22Rv1 (cell line): ENCODE measurements at regions not wholly inside any gene's neighbourhood (a gene's known extent, or its start where the extent isn't known, plus 50 kb on each side); places are given as distances from the start of the nearest gene placed in this dataset.

Experiments
- H3K27ac ChIP-seq: fragments of 450-650 bp; 2 replicates; pipeline ENCODE4 v1.5.1; 2017
- ZFX ChIP-seq: fragments of 450-650 bp; IDR thresholded peaks from 2 replicates; pipeline ENCODE4 v1.6.1; 2017; ENCODE audit warnings: antibody characterized with exemption, borderline replicate concordance
- TF ChIP-seq, protein P1 (sequence below): fragments of 450-650 bp; IDR thresholded peaks from 2 replicates; pipeline ENCODE4 v1.5.1; 2017; ENCODE audit warnings: mild to moderate bottlenecking

DNA sequence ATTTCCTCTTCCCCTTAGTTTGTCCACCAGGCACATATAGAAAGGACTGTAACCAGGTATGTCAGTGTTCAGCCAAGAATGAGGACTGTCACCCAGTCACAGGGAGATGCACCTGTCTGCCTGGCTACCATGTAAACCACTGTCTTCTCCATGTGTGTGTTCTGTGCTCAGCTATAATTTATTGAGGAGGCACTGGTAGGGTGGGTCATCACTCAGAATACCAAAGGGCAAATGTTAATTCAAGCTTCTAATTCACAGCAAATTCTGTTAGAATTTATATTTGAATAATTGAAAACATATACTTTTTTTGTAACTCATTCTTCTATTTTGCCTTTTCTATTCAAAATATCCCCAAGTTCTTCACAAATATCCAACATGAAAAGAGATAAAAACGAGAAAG is 780.4 kb downstream of the MECOM start:
- H3K27ac ChIP-seq = no peak overlapping the region
- TF ChIP-seq, protein P1, sequence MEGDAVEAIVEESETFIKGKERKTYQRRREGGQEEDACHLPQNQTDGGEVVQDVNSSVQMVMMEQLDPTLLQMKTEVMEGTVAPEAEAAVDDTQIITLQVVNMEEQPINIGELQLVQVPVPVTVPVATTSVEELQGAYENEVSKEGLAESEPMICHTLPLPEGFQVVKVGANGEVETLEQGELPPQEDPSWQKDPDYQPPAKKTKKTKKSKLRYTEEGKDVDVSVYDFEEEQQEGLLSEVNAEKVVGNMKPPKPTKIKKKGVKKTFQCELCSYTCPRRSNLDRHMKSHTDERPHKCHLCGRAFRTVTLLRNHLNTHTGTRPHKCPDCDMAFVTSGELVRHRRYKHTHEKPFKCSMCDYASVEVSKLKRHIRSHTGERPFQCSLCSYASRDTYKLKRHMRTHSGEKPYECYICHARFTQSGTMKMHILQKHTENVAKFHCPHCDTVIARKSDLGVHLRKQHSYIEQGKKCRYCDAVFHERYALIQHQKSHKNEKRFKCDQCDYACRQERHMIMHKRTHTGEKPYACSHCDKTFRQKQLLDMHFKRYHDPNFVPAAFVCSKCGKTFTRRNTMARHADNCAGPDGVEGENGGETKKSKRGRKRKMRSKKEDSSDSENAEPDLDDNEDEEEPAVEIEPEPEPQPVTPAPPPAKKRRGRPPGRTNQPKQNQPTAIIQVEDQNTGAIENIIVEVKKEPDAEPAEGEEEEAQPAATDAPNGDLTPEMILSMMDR = no peak
- no peak for TF ChIP-seq ZFX

DNA sequence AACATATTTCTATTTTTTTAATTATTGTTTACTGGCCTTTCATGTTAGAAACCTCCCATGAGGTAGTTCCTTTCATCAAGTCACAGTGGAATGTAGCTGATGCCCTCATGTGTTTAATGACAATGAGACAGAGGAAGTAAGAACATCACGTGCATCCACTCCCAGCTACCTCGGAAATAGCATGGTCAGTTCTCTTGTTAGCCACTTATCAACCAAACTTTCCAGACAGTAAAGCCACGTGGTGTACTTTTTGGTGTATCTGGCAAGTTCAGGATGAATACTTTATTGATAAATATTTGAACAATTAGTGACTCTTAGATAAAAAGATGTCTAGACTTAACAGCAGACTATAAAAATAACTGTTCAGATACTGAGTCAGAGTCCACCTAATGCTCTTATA is 781.7 kb downstream of the MECOM start:
- no peak overlapping the region for H3K27ac ChIP-seq
- TF ChIP-seq, protein P1 = no peak
- no peak for TF ChIP-seq ZFX

DNA sequence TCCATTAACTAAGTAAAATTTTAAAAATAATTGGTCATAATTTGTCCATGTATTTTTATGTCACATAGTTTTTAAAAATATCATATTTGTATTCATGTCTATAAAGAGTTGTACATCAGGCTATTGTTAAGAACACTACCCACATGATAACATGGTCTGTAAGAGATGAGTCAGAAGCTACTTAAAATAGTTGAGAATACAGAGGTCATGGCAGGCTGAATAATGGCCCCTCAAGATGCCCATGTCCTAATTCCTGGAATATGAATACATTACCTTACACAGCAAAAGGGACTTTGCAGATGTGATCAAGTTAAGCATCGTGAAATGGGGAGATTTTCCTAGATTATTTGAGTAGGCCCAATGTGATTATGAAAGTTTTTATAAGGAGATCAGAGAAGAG is 782.9 kb upstream of the GOLIM4 start:
- TF ChIP-seq, protein P1 = no peak
- no peak for TF ChIP-seq ZFX
- peak overlapping the region; percentile 67 for H3K27ac ChIP-seq

DNA sequence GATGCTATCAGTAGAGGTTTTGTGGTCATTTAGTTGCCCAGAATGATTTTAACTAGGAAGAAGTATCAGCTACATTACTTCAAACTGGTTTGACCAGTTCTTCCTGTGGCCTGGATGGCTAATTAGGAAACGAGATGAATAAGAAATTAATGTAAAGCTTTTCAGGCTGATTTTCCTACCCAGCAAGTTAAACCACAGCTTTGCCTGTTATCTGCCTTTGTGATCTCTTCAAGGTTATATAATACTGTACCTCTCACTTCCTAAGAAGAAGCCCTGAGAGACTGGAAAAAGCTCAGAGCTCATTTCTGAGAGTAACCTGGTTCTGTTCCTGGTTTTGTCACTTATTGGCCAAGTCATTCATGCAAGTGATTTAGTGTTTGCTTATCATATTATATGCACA is 782.2 kb upstream of the GOLIM4 start:
- peak overlapping the region; percentile 67 for H3K27ac ChIP-seq
- TF ChIP-seq, protein P1 = no peak
- no peak for TF ChIP-seq ZFX

DNA sequence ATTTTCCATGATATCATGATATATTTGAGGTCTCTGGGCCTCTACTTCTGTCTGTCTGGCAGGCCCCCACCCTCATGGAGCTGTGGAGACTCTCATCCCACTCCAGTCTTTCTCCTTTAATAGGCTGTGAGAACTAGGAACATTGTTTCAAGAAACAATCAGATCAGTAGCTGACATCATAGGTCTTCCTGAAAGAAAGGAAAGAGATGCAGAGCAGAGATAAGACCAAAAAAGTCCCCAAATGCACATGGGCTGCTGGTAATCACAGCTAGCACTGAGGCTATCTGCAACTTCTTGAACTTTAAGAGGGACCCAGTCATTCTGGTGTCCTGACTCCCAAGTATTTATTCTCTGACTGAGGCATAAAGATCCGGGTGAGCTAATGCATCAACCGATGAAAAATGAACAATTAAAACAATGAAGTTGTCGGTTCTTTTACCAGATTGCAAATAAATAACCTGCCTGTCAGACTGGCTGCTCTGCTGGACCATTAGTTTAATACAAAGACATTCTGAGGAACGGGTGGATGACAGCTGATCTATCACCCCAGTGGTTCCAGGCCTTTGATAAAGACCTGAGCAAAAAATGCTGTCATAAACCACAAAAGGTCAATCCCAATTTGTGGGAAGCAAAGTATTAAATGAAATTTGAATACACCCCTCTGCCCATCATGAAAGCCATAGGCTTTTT is 780.8 kb upstream of the GOLIM4 start:
- no peak for TF ChIP-seq ZFX
- TF ChIP-seq, protein P1 = no peak
- H3K27ac ChIP-seq = 0 out of 2 replicates have a peak overlapping the region, but pooled peaks have one; percentile 9

DNA sequence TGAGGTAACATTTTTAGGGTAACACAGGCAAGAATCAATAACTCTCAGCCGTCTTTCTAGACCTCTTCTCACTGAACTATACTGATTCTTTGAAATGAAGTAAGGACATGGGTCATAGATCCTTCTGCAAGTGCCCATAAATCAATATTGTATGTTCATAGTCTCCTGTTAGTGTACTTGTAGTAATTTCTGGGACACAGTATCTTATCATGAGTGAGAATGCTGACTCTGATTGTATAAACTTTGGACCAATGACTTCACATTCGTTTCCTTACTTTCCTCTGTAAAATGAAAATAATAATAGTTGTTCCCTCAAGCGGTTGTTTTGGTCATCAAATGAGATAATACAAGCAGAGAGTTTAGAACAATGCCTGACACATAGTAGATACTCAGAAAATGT is 777.1 kb upstream of the GOLIM4 start:
- H3K27ac ChIP-seq = no peak overlapping the region
- TF ChIP-seq, protein P1 = no peak
- TF ChIP-seq ZFX = no peak

DNA sequence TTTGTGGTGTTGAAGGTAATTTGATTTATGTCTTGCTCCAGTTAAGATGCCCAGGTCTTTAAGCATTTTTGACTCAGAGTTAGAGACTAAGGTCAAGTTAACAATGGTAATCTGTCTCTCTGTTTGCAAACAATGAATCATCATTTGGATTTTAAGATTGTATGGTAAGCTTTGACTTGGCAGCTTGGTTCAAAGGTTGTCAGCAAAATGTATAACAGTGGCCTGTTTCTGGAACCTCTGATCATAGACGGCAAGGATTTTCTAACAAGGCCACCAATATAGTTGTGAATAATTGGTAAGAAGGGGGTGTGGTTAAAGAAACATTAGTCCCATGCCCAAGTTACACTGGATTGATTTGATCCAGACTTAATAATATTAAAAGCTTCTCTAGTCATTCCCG is 775.2 kb upstream of the GOLIM4 start:
- peak overlapping the region; percentile 62 for H3K27ac ChIP-seq
- TF ChIP-seq, protein P1 = no peak
- TF ChIP-seq ZFX = no peak
